H9 (cell line): ENCODE measurements at regions not wholly inside any gene's neighbourhood (a gene's known extent, or its start where the extent isn't known, plus 50 kb on each side); places are given as distances from the start of the nearest gene placed in this dataset.
A peak's percentile ranks its signal among the peaks of the same experiment; 100 is the strongest.

ENCODE experiments used
- DNase-seq: peaks from one replicate; pipeline ENCODE4 v3.0.0-alpha.2; 2017
- H2AFZ ChIP-seq: one replicate; pipeline ENCODE4 v1.6.1; 2013; ENCODE audit warnings: mild to moderate bottlenecking, low read length, control low read depth, moderate library complexity
- H2AK5ac ChIP-seq: 2 replicates; pipeline ENCODE4 v1.6.1; 2013; ENCODE audit warnings: low read length, control low read depth, mixed read lengths; ENCODE audit not compliant: insufficient read length
- H2BK120ac ChIP-seq: one replicate; pipeline ENCODE4 v1.6.1; 2013; ENCODE audit warnings: low read depth, mild to moderate bottlenecking, low read length, control low read depth, inconsistent platforms; ENCODE audit not compliant: poor library complexity, severe bottlenecking
- H2BK12ac ChIP-seq: 2 replicates; pipeline ENCODE4 v1.6.1; 2013; ENCODE audit warnings: low read length, control low read depth, mixed read lengths, low read depth; ENCODE audit not compliant: insufficient read length
- H2BK15ac ChIP-seq: 2 replicates; pipeline ENCODE4 v1.6.1; 2013; ENCODE audit warnings: low read depth, low read length, control low read depth
- H2BK20ac ChIP-seq: one replicate; pipeline ENCODE4 v1.6.1; 2013; ENCODE audit warnings: low read depth, mild to moderate bottlenecking, low read length, control low read depth, inconsistent platforms; ENCODE audit not compliant: poor library complexity, severe bottlenecking
- H2BK5ac ChIP-seq: 2 replicates; pipeline ENCODE4 v1.6.1; 2013; ENCODE audit warnings: low read length, control low read depth, mixed read lengths; ENCODE audit not compliant: insufficient read length
- H3K14ac ChIP-seq: 2 replicates; pipeline ENCODE4 v1.6.1; 2013; ENCODE audit warnings: low read length, control low read depth; ENCODE audit not compliant: insufficient read depth
- H3K18ac ChIP-seq: 2 replicates; pipeline ENCODE4 v1.6.1; 2013; ENCODE audit warnings: low read depth, mild to moderate bottlenecking, mixed read lengths, low read length, control low read depth; ENCODE audit not compliant: insufficient read length
- H3K23ac ChIP-seq: 2 replicates; pipeline ENCODE4 v1.6.1; 2013; ENCODE audit warnings: low read length, control low read depth, mixed read lengths, low read depth; ENCODE audit not compliant: insufficient read length
- H3K23me2 ChIP-seq: 2 replicates; pipeline ENCODE4 v1.6.1; 2013; ENCODE audit warnings: low read depth, mild to moderate bottlenecking, mixed read lengths, low read length, control low read depth; ENCODE audit not compliant: insufficient read length, poor library complexity, severe bottlenecking
- H3K27ac ChIP-seq: 2 replicates; pipeline ENCODE4 v1.5.1; 2013; ENCODE audit warnings: low read length, control low read depth, mixed read lengths, low read depth; ENCODE audit not compliant: insufficient read length
- H3K27me3 ChIP-seq: 2 replicates; pipeline ENCODE4 v1.6.1; 2013; ENCODE audit warnings: low read length, control low read depth, inconsistent platforms; ENCODE audit not compliant: insufficient read depth
- H3K4ac ChIP-seq: 2 replicates; pipeline ENCODE4 v1.6.1; 2013; ENCODE audit warnings: low read depth, mild to moderate bottlenecking, control low read depth, inconsistent platforms, low read length, moderate library complexity
- H3K4me1 ChIP-seq: 2 replicates; pipeline ENCODE4 v1.6.1; 2013; ENCODE audit warnings: low read length, control low read depth, inconsistent platforms; ENCODE audit not compliant: insufficient read depth
- H3K4me2 ChIP-seq: 2 replicates; pipeline ENCODE4 v1.6.1; 2013; ENCODE audit warnings: low read length, control low read depth, mixed read lengths; ENCODE audit not compliant: insufficient read length, insufficient read depth
- H3K56ac ChIP-seq: 2 replicates; pipeline ENCODE4 v1.6.1; 2013; ENCODE audit warnings: low read depth, mild to moderate bottlenecking, mixed read lengths, low read length, control low read depth; ENCODE audit not compliant: insufficient read length
- H3K79me1 ChIP-seq: 2 replicates; pipeline ENCODE4 v1.6.1; 2013; ENCODE audit warnings: low read depth, mild to moderate bottlenecking, moderate library complexity, low read length, control low read depth, inconsistent platforms; ENCODE audit not compliant: insufficient read depth, poor library complexity, severe bottlenecking
- H3K79me2 ChIP-seq: 2 replicates; pipeline ENCODE4 v1.6.1; 2013; ENCODE audit warnings: low read length, control low read depth, inconsistent platforms; ENCODE audit not compliant: insufficient read depth
- H3K9ac ChIP-seq: 2 replicates; pipeline ENCODE4 v1.6.1; 2013; ENCODE audit warnings: low read length, control low read depth, mixed read lengths; ENCODE audit not compliant: insufficient read length; ENCODE audit errors: extremely low read depth
- H3K9me3 ChIP-seq: one replicate; pipeline ENCODE4 v1.6.1; 2013; ENCODE audit warnings: low read depth, low read length, inconsistent platforms; ENCODE audit not compliant: control insufficient read depth
- H3T11ph ChIP-seq: one replicate; pipeline ENCODE4 v1.6.1; 2013; ENCODE audit warnings: mild to moderate bottlenecking, low read length, control low read depth, inconsistent platforms
- H4K20me1 ChIP-seq: one replicate; pipeline ENCODE4 v1.6.1; 2013; ENCODE audit not compliant: control insufficient read depth, insufficient read length, insufficient read depth
- H4K5ac ChIP-seq: 2 replicates; pipeline ENCODE4 v1.6.1; 2013; ENCODE audit warnings: low read depth, mild to moderate bottlenecking, mixed read lengths, low read length, control low read depth; ENCODE audit not compliant: insufficient read length
- H4K8ac ChIP-seq: replicated peaks from 2 replicates; pipeline ENCODE4 v1.6.1; 2013; ENCODE audit warnings: low read length, control low read depth, mixed read lengths, low read depth; ENCODE audit not compliant: insufficient read length
- H4K91ac ChIP-seq: 2 replicates; pipeline ENCODE4 v1.6.1; 2013; ENCODE audit warnings: low read depth, mild to moderate bottlenecking, moderate library complexity, mixed read lengths, low read length, control low read depth; ENCODE audit not compliant: insufficient read length
- H3K27ac Mint-ChIP-seq, 3 experiments: 2 replicates in 2 of 3; 3 replicates in 1 of 3; pipeline ENCODE4 v1.8.0; 2020 to 2021; ENCODE audit warnings: mixed read lengths in 3 of 3, mild to moderate bottlenecking in 1 of 3, moderate library complexity in 1 of 3
- H3K27me3 Mint-ChIP-seq: 2 replicates; pipeline ENCODE4 v1.8.0; 2021; ENCODE audit warnings: low read depth, mild to moderate bottlenecking, moderate library complexity, mixed read lengths
- H3K36me3 Mint-ChIP-seq, 3 experiments: 2 replicates in 2 of 3; 3 replicates in 1 of 3; pipeline ENCODE4 v1.8.0; 2020 to 2021; ENCODE audit warnings: low read depth in 3 of 3, mixed read lengths in 3 of 3; ENCODE audit not compliant: insufficient read depth in 1 of 3
- H3K4me1 Mint-ChIP-seq, 2 experiments: 2 replicates each; pipeline ENCODE4 v1.8.0; 2020; ENCODE audit warnings: mixed read lengths in 2 of 2
- H3K4me3 Mint-ChIP-seq, 2 experiments: 2 replicates in 1 of 2; 3 replicates in 1 of 2; pipeline ENCODE4 v1.8.0; 2020 to 2021; ENCODE audit warnings: mild to moderate bottlenecking in 2 of 2, mixed read lengths in 2 of 2, moderate library complexity in 1 of 2
- H3K9me3 Mint-ChIP-seq, 2 experiments: 2 replicates in 1 of 2; 3 replicates in 1 of 2; pipeline ENCODE4 v1.8.0; 2020; ENCODE audit warnings: mild to moderate bottlenecking in 2 of 2, mixed read lengths in 2 of 2, moderate library complexity in 1 of 2
- CTCF ChIP-seq: fragments of 200-600 bp; sonication (generic); conservative IDR thresholded peaks from 3 replicates; pipeline ENCODE4 v1.8.0; 2021; ENCODE audit warnings: antibody characterized with exemption, mild to moderate bottlenecking
- WGBS: extraction: QIAGEN DNeasy Blood & Tissue Kit; methylation state at CpG from one replicate; pipeline ENCODE4 v1.1.7; 2013; ENCODE audit warnings: missing lambda C conversion rate, low lambda C conversion rate, mixed read lengths; ENCODE audit not compliant: insufficient read length; ENCODE audit errors: extremely low coverage; 5-methylcytosine and 5-hydroxymethylcytosine counted together

- Histone ChIP-seq H2BK120ac (no peak overlapping the region), H3K23me2 (no peaks in the 10 kb centered on the region), H3K9me3 (no peaks in the 10 kb centered on the region), H4K8ac (no peak overlapping the region), H2AFZ (no peak overlapping the region), H3K4me2 (no peak overlapping the region), H3K27ac (no peak overlapping the region), H3K27me3 (no peaks in the 10 kb centered on the region), H2BK5ac (no peak overlapping the region), H2BK15ac (no peak overlapping the region), H3K4me1 (peaks cover 2% of the 10 kb centered on the region; the same call in 1 of the 2 replicates), H2BK20ac (no peak overlapping the region), H3K79me2 (no peaks in the 10 kb centered on the region), H3K14ac (no peak overlapping the region), H3K56ac (no peak overlapping the region), H2AK5ac (no peak overlapping the region), H4K20me1 (no peaks in the 10 kb centered on the region), H3K18ac (no peak overlapping the region), H3K9ac (no peak overlapping the region), H4K91ac (no peak overlapping the region), H3K4ac (no peak overlapping the region), H3K23ac (no peak overlapping the region), H2BK12ac (no peak overlapping the region), H4K5ac (no peak overlapping the region), H3K79me1 (no peaks in the 10 kb centered on the region), H3T11ph (no peak overlapping the region)
- Mint-ChIP-seq H3K9me3 (no peaks in the 10 kb centered on the region; a peak in 2 of 5 replicates), H3K4me3 (no peak overlapping the region), H3K36me3 (no peaks in the 10 kb centered on the region; a peak in 2 of 7 replicates), H3K27ac (no peak overlapping the region), H3K4me1 (peaks cover 30 to 35% of the 10 kb centered on the region in 2 experiments), H3K27me3 (peaks cover 42% of the 10 kb centered on the region)
- no peak for TF ChIP-seq CTCF
- peak; percentile 17 for DNase-seq
- WGBS, result no CpG with 5 or more reads among the region's 10 CpGs
These were observed 318.1 kb upstream of the RTL1 start for GRCh38 chr14:101221549-101222160.
